HG02763 (cell line): ENCODE measurements at regions not wholly inside any gene's neighbourhood (a gene's known extent, or its start where the extent isn't known, plus 50 kb on each side); places are given as distances from the start of the nearest gene placed in this dataset.
"Not testable (repeated sequence)": the region's sequence is repeated elsewhere in the genome, so short reads cannot be mapped to it uniquely, and the experiment has no call there.

Experiments used
- ATAC-seq: cut with Tn5 transposase; IDR thresholded peaks from one replicate; pipeline ENCODE4 v1.9.1; 2021; ENCODE audit warnings: mild to moderate bottlenecking, moderate library complexity; ENCODE audit not compliant: unreplicated experiment

- ATAC-seq = no peak
Measured at GRCh38 chr14:30354439-30354838, 204.5 kb upstream of the G2E3 start.

- peak; percentile 75 for ATAC-seq
Measured at GRCh38 chr14:30355431-30355913, 203.5 kb upstream of the G2E3 start.

- ATAC-seq = no peak
Measured at GRCh38 chr14:30356438-30357202, 202.3 kb upstream of the G2E3 start.

- no peak for ATAC-seq
Measured at GRCh38 chr14:30357791-30358190, 201.2 kb upstream of the G2E3 start.

- no peak for ATAC-seq
Measured at GRCh38 chr14:30362369-30363218, 196.4 kb upstream of the G2E3 start.

GRCh38 chr14:30363219-30363880 lies 195.6 kb upstream of the G2E3 start:
- ATAC-seq = not testable (repeated sequence)

- no peak for ATAC-seq
Measured at GRCh38 chr14:30369502-30370180, 189.3 kb upstream of the G2E3 start.

- no peak for ATAC-seq
Measured at GRCh38 chr14:30373053-30373452, 185.9 kb upstream of the G2E3 start.

GRCh38 chr14:30373526-30373925 lies 185.4 kb upstream of the G2E3 start:
- no peak for ATAC-seq

- peak; percentile 93 for ATAC-seq
Measured at GRCh38 chr14:30375296-30375892, 183.6 kb upstream of the G2E3 start.

GRCh38 chr14:30381861-30382480 lies 177.0 kb upstream of the G2E3 start:
- no peak for ATAC-seq

- ATAC-seq = no peak
Measured at GRCh38 chr14:30385925-30386324, 173.0 kb upstream of the G2E3 start.

GRCh38 chr14:30387871-30388270 lies 171.1 kb upstream of the G2E3 start:
- no peak for ATAC-seq

- no peak for ATAC-seq
Measured at GRCh38 chr14:30389134-30389876, 169.7 kb upstream of the G2E3 start.

- ATAC-seq = no peak
Measured at GRCh38 chr14:30389877-30390385, 169.0 kb upstream of the G2E3 start.

- ATAC-seq = no peak
Measured at GRCh38 chr14:30395065-30395464, 163.9 kb upstream of the G2E3 start.

GRCh38 chr14:30402846-30403245 lies 156.1 kb upstream of the G2E3 start:
- ATAC-seq = no peak

- ATAC-seq = no peak
Measured at GRCh38 chr14:30403791-30404190, 155.2 kb upstream of the G2E3 start.

- not testable (repeated sequence) for ATAC-seq
Measured at GRCh38 chr14:30409508-30410015, 149.4 kb upstream of the G2E3 start.
